Kidney (tissue), 13 donors: ENCODE measurements at regions not wholly inside any gene's neighbourhood (a gene's known extent, or its start where the extent isn't known, plus 50 kb on each side); places are given as distances from the start of the nearest gene placed in this dataset.
A peak's percentile ranks its signal among the peaks of the same experiment; 100 is the strongest.

Experiments used
- DNase-seq, 5 donors: peaks; one replicate each; pipeline ENCODE4 v3.0.0-alpha.2; 2013 to 2020
- FAIRE-seq: peaks from 2 replicates; lab custom pipeline; 2012; peaks lifted over from hg19 to GRCh38; lab: Jason Lieb, UNC
- H3K27ac ChIP-seq, 2 donors: one replicate each; pipeline ENCODE4 v1.7.0; 2013; ENCODE audit warnings: low read depth in 2 of 2, low read length in 2 of 2, inconsistent platforms in 1 of 2
- H3K27me3 ChIP-seq: one replicate; pipeline ENCODE4 v1.7.1; 2013; ENCODE audit warnings: low read length, inconsistent platforms; ENCODE audit not compliant: control insufficient read depth, insufficient read depth
- H3K36me3 ChIP-seq, 3 donors: one replicate each; pipeline versions ENCODE4 v1.7.0 to v1.7.1; 2013; ENCODE audit warnings: low read length in 3 of 3, control low read depth in 1 of 3, inconsistent platforms in 1 of 3; ENCODE audit not compliant: insufficient read depth in 3 of 3, control insufficient read depth in 2 of 3
- H3K4me1 ChIP-seq, 3 donors: one replicate each; pipeline versions ENCODE4 v1.7.0 to v1.7.1; 2013; ENCODE audit warnings: low read length in 3 of 3, inconsistent platforms in 1 of 3, low read depth in 1 of 3; ENCODE audit not compliant: control insufficient read depth in 2 of 3, insufficient read depth in 2 of 3
- H3K4me3 ChIP-seq, 3 donors: one replicate each; pipeline versions ENCODE4 v1.7.0 to v1.8.1; 2013; ENCODE audit warnings: low read length in 3 of 3, control low read depth in 1 of 3, inconsistent platforms in 1 of 3
- H3K9ac ChIP-seq, 3 donors: one replicate each; pipeline versions ENCODE4 v1.7.0 to v1.7.1; 2013; ENCODE audit warnings: low read length in 3 of 3, control low read depth in 1 of 3, inconsistent platforms in 1 of 3
- H3K9me3 ChIP-seq, 3 donors: one replicate each; pipeline versions ENCODE4 v1.7.0 to v1.7.1; 2013; ENCODE audit warnings: low read length in 3 of 3, control low read depth in 1 of 3, inconsistent platforms in 1 of 3; ENCODE audit not compliant: control insufficient read depth in 2 of 3, insufficient read depth in 1 of 3
- CTCF ChIP-seq: IDR thresholded peaks from 3 replicates; pipeline ENCODE4 v1.5.1; 2012; ENCODE audit warnings: mild to moderate bottlenecking, moderate library complexity, borderline replicate concordance; ENCODE audit not compliant: insufficient read depth; ENCODE audit errors: extremely low read depth
- intact Hi-C: fragments of 100-400 bp; cut with DNase I; formaldehyde crosslinking; loops from one replicate; pipeline ENCODE4 v1.11.1; 2022
- donor health status: control.
- donor health status: control.
- donor health status: control.
- donor health status: control.
- donor health status: control.
- donor health status: DM: yes; HTN: yes; CAD: no.
- donor health status: Normal renal cell carcinoma (clear cell type).

GRCh38 chr6:134756374-134757025, 193.4 kb downstream of the ALDH8A1 start:
- no peaks in the 10 kb centered on the region for H3K9me3 ChIP-seq
- H3K27ac ChIP-seq = no peak overlapping the region
- FAIRE-seq (no peak), DNase-seq (no peak)
- H3K9ac ChIP-seq = no peak overlapping the region
- peaks cover 0 to 6% (median 5%) of the 10 kb centered on the region in 3 donors for H3K4me1 ChIP-seq
- no peaks in the 10 kb centered on the region for H3K27me3 ChIP-seq
- intact Hi-C loops = no loop called here
- no peaks in the 10 kb centered on the region for H3K36me3 ChIP-seq
- no peak overlapping the region for H3K4me3 ChIP-seq
- TF ChIP-seq CTCF = no peak

GRCh38 chr6:134754013-134754690, 195.7 kb downstream of the ALDH8A1 start:
- no peaks in the 10 kb centered on the region for H3K27me3 ChIP-seq
- FAIRE-seq = no peak

GRCh38 chr6:134753001-134753400, 196.9 kb downstream of the ALDH8A1 start:
- no peak overlapping the region for H3K4me3 ChIP-seq
- TF ChIP-seq CTCF = no peak
- H3K27me3 ChIP-seq = no peaks in the 10 kb centered on the region
- DNase-seq (peak in 2 of 5 donors; percentile 70 to 71), FAIRE-seq (peak; percentile 96)
- no peak overlapping the region for H3K9ac ChIP-seq
- H3K4me1 ChIP-seq = peaks cover 0 to 6% (median 2%) of the 10 kb centered on the region in 3 donors
- intact Hi-C loops = no loop called here
- no peak overlapping the region for H3K27ac ChIP-seq
- H3K9me3 ChIP-seq = no peaks in the 10 kb centered on the region
- H3K36me3 ChIP-seq = no peaks in the 10 kb centered on the region

More at GRCh38 chr6:134754013-134754690, 195.7 kb downstream of the ALDH8A1 start:
- no peaks in the 10 kb centered on the region for H3K9me3 ChIP-seq
- peaks cover 0 to 6% (median 5%) of the 10 kb centered on the region in 3 donors for H3K4me1 ChIP-seq
- no peak overlapping the region for H3K9ac ChIP-seq
- intact Hi-C loops = no loop called here
- no peak for DNase-seq
- TF ChIP-seq CTCF = no peak
- no peak overlapping the region for H3K4me3 ChIP-seq
- no peaks in the 10 kb centered on the region for H3K36me3 ChIP-seq
- no peak overlapping the region for H3K27ac ChIP-seq
